H1 (cell line): ENCODE measurements at regions not wholly inside any gene's neighbourhood (a gene's known extent, or its start where the extent isn't known, plus 50 kb on each side); places are given as distances from the start of the nearest gene placed in this dataset.

Source experiments
- HDAC6 ChIP-seq: IDR thresholded peaks from one replicate; pipeline ENCODE4 v1.7.1; 2012; ENCODE audit warnings: low read depth, mild to moderate bottlenecking, inconsistent platforms, low read length, moderate library complexity
- PHF8 ChIP-seq: fragments of 200-600 bp; sonication (generic); conservative IDR thresholded peaks from 2 replicates; pipeline ENCODE4 v1.7.1; 2012; ENCODE audit warnings: low read depth, mild to moderate bottlenecking, inconsistent platforms, low read length, moderate library complexity
- RBBP5 ChIP-seq: IDR thresholded peaks from 2 replicates; pipeline ENCODE4 v1.7.1; 2012; ENCODE audit warnings: low read depth, mild to moderate bottlenecking, inconsistent platforms, low read length, moderate library complexity, borderline replicate concordance
- SUZ12 ChIP-seq: fragments of 200-600 bp; sonication (generic); IDR thresholded peaks from 2 replicates; pipeline ENCODE4 v1.6.1; 2012; ENCODE audit warnings: mild to moderate bottlenecking, inconsistent platforms, low read length, moderate library complexity, mixed read lengths
- TAF1 ChIP-seq: IDR thresholded peaks from 2 replicates; pipeline ENCODE4 v1.6.1; 2011; ENCODE audit warnings: mild to moderate bottlenecking, low read depth, low read length

DNA sequence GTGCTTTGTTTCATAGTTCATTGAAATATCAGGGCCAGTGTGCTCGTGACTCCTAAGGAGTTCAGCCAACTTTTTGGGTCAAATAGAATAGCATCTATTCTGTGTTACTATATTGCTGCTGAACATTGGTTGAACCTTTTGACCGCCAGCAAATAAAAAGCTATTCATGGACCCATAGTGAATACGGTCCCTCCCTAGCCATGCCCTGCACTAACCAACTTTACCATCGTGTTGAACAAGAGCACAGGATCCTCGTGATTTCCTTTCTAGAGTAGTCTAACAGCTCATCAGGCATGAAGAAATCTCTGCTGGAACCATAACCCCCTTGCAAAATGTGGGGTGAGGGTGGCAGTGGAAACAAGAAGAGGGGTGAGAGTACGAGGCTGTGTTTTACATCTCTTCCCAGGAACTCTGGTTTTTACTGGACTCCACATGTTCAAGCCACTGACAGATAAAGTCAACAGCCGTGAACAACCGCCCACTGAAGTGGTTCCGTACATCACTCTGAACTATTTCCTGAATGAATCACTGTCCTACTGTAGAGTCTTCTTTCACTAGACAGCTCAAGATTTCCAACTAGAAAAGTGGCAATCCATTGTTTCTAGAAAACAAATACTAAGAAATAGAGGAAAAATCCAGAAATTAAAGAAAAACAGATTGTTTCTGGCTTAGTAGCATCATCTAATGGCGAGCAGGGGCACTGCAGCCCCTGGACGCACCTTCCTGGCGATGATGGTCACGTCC is 70.1 kb upstream of the SPATA31E1 start:
- TF ChIP-seq PHF8 (no peak), RBBP5 (no peak), TAF1 (no peak), HDAC6 (no peak), SUZ12 (no peak)
